ENCODE measurements at regions not wholly inside any gene's neighbourhood (a gene's known extent, or its start where the extent isn't known, plus 50 kb on each side); places are given as distances from the start of the nearest gene placed in this dataset.

GRCh38 chr4:178309890-178310289 is 867.7 kb upstream of the AGA start:
- no peak for DNase-seq

GRCh38 chr4:178311997-178312396 is 869.8 kb upstream of the AGA start:
- DNase-seq: no peak

GRCh38 chr4:178314287-178314686 is 872.0 kb upstream of the AGA start:
- DNase-seq: no peak

- DNase-seq: no peak
Measured at GRCh38 chr4:178316211-178316610, 874.0 kb upstream of the AGA start.

- no peak for DNase-seq
Measured at GRCh38 chr4:178320003-178320402, 877.8 kb upstream of the AGA start.

- DNase-seq: no peak
Measured at GRCh38 chr4:178322524-178323183, 880.4 kb upstream of the AGA start.

GRCh38 chr4:178329226-178329872 is 887.1 kb upstream of the AGA start:
- no peak for DNase-seq

- no peak for DNase-seq
Measured at GRCh38 chr4:178333355-178333754, 891.1 kb upstream of the AGA start.

- no peak for DNase-seq
Measured at GRCh38 chr4:178339769-178340168, 897.5 kb upstream of the AGA start.

GRCh38 chr4:178340468-178340867 is 898.2 kb upstream of the AGA start:
- no peak for DNase-seq

GRCh38 chr4:178344096-178344495 is 901.9 kb upstream of the AGA start:
- DNase-seq: no peak

GRCh38 chr4:178347111-178347510 is 904.9 kb upstream of the AGA start:
- no peak for DNase-seq

- no peak for DNase-seq
Measured at GRCh38 chr4:178349601-178350000, 907.4 kb upstream of the AGA start.

GRCh38 chr4:178351185-178351584 is 908.9 kb upstream of the AGA start:
- no peak for DNase-seq

GRCh38 chr4:178356725-178357124 is 914.5 kb upstream of the AGA start:
- DNase-seq: no peak

GRCh38 chr4:178385481-178385880 is 943.2 kb upstream of the AGA start:
- no peak for DNase-seq

- no peak for DNase-seq
Measured at GRCh38 chr4:178387756-178388155, 945.5 kb upstream of the AGA start.

GRCh38 chr4:178395798-178396197 is 953.6 kb upstream of the AGA start:
- DNase-seq: no peak

- no peak for DNase-seq
Measured at GRCh38 chr4:178412455-178412854, 970.2 kb upstream of the AGA start.

GRCh38 chr4:178414042-178414441 is 971.8 kb upstream of the AGA start:
- no peak for DNase-seq

- no peak for DNase-seq
Measured at GRCh38 chr4:178414881-178415446, 972.7 kb upstream of the AGA start.

GRCh38 chr4:178415925-178416324 is 973.7 kb upstream of the AGA start:
- no peak for DNase-seq

- no peak for DNase-seq
Measured at GRCh38 chr4:178423366-178423765, 981.1 kb upstream of the AGA start.

- DNase-seq: no peak
Measured at GRCh38 chr4:178426871-178427270, 984.6 kb upstream of the AGA start.

- no peak for DNase-seq
Measured at GRCh38 chr4:178427663-178428062, 985.4 kb upstream of the AGA start.

Measured in activated effector memory CD4-positive, alpha-beta T cell treated with Interleukin-2 at 50 U/mL for 16 hours (primary cell).